HEK293 (cell line): ENCODE measurements at regions not wholly inside any gene's neighbourhood (a gene's known extent, or its start where the extent isn't known, plus 50 kb on each side); places are given as distances from the start of the nearest gene placed in this dataset.

Experiments used
- CTCF ChIA-PET: fragments of 350-600 bp; formaldehyde crosslinking; extraction: SDS; loops from one replicate; lab custom pipeline; 2021; ENCODE audit warnings: antibody characterized with exemption; lab: Yijun Ruan, JAX
- POLR2A ChIA-PET: fragments of 300-600 bp; formaldehyde crosslinking; extraction: SDS; loops from one replicate; lab custom pipeline; 2020; ENCODE audit warnings: antibody characterized with exemption, inconsistent platforms; lab: Yijun Ruan, JAX
- H3K27ac ChIP-seq: fragments of 200-500 bp; sonication (Bioruptor generic); 2 replicates; pipeline ENCODE4 v1.5.1; 2014; ENCODE audit warnings: low read depth, low read length, control low read depth, inconsistent platforms; ENCODE audit errors: extremely low read depth
- H3K36me3 ChIP-seq, 2 experiments: fragments of 200-500 bp in 1 of 2; sonication (Bioruptor generic) in 1 of 2; 1 replicate in 1 of 2; 2 replicates in 1 of 2; pipeline ENCODE4 v1.5.1; 2014 to 2017; ENCODE audit warnings: inconsistent platforms in 2 of 2, low read length in 2 of 2; ENCODE audit not compliant: control insufficient read depth in 2 of 2, insufficient read depth in 1 of 2
- H3K4me1 ChIP-seq: fragments of 200-500 bp; sonication (Bioruptor generic); 2 replicates; pipeline ENCODE4 v1.5.1; 2014; ENCODE audit warnings: mild to moderate bottlenecking, low read length, inconsistent platforms; ENCODE audit not compliant: control insufficient read depth, insufficient read depth
- H3K4me3 ChIP-seq: 2 replicates; pipeline ENCODE4 v1.5.1; 2011; ENCODE audit warnings: low read depth, mild to moderate bottlenecking, control low read depth, low read length, moderate library complexity
- H3K9me3 ChIP-seq: fragments of 200-500 bp; sonication (Bioruptor generic); 2 replicates; pipeline ENCODE4 v1.5.1; 2014; ENCODE audit warnings: low read depth, low read length, inconsistent platforms; ENCODE audit not compliant: control insufficient read depth, insufficient read depth
- FEZF1 ChIP-seq: fragments of 450-650 bp; formaldehyde crosslinking; IDR thresholded peaks from 2 replicates; pipeline ENCODE4 v1.5.1; 2016; ENCODE audit warnings: missing biosample characterization, missing genetic modification characterization
- KLF8 ChIP-seq: fragments of 450-650 bp; formaldehyde crosslinking; IDR thresholded peaks from 2 replicates; pipeline ENCODE4 v1.5.1; 2016; ENCODE audit warnings: missing biosample characterization, missing genetic modification characterization
- PRDM6 ChIP-seq: fragments of 450-650 bp; formaldehyde crosslinking; IDR thresholded peaks from 2 replicates; pipeline ENCODE4 v1.5.1; 2017; ENCODE audit warnings: missing biosample characterization, missing genetic modification characterization
- TSHZ1 ChIP-seq: fragments of 450-650 bp; formaldehyde crosslinking; IDR thresholded peaks from 2 replicates; pipeline ENCODE4 v1.5.1; 2016; ENCODE audit warnings: missing biosample characterization, missing genetic modification characterization, borderline replicate concordance
- ZEB2 ChIP-seq: fragments of 450-650 bp; formaldehyde crosslinking; IDR thresholded peaks from 2 replicates; pipeline ENCODE4 v1.5.1; 2016; ENCODE audit warnings: missing biosample characterization, missing genetic modification characterization
- ZFP3 ChIP-seq: fragments of 450-650 bp; formaldehyde crosslinking; IDR thresholded peaks from 2 replicates; pipeline ENCODE4 v1.5.1; 2016; ENCODE audit warnings: low read depth, missing biosample characterization, missing genetic modification characterization
- ZNF121 ChIP-seq: fragments of 450-650 bp; formaldehyde crosslinking; IDR thresholded peaks from 2 replicates; pipeline ENCODE4 v1.5.1; 2016; ENCODE audit warnings: missing biosample characterization, missing genetic modification characterization
- ZNF266 ChIP-seq: fragments of 450-650 bp; formaldehyde crosslinking; IDR thresholded peaks from 2 replicates; pipeline ENCODE4 v1.5.1; 2016; ENCODE audit warnings: missing biosample characterization, missing genetic modification characterization, low read depth
- ZNF302 ChIP-seq: fragments of 450-650 bp; formaldehyde crosslinking; IDR thresholded peaks from 2 replicates; pipeline ENCODE4 v1.5.1; 2016; ENCODE audit warnings: missing biosample characterization, missing genetic modification characterization, low read depth
- ZNF404 ChIP-seq: fragments of 450-650 bp; formaldehyde crosslinking; IDR thresholded peaks from 2 replicates; pipeline ENCODE4 v1.5.1; 2017; ENCODE audit warnings: missing biosample characterization, missing genetic modification characterization
- ZNF416 ChIP-seq: fragments of 450-650 bp; formaldehyde crosslinking; IDR thresholded peaks from 2 replicates; pipeline ENCODE4 v1.5.1; 2016; ENCODE audit warnings: missing biosample characterization, missing genetic modification characterization
- ZNF48 ChIP-seq: fragments of 450-650 bp; formaldehyde crosslinking; IDR thresholded peaks from 2 replicates; pipeline ENCODE4 v1.5.1; 2016; ENCODE audit warnings: missing biosample characterization, missing genetic modification characterization
- ZNF544 ChIP-seq: fragments of 450-650 bp; formaldehyde crosslinking; IDR thresholded peaks from 2 replicates; pipeline ENCODE4 v1.5.0; 2017; ENCODE audit warnings: missing biosample characterization, missing genetic modification characterization
- ZNF639 ChIP-seq: fragments of 450-650 bp; formaldehyde crosslinking; IDR thresholded peaks from 2 replicates; pipeline ENCODE4 v1.5.1; 2016; ENCODE audit warnings: missing biosample characterization, missing genetic modification characterization
- ZNF660 ChIP-seq: fragments of 450-650 bp; IDR thresholded peaks from 2 replicates; pipeline ENCODE4 v1.5.1; 2018; ENCODE audit warnings: missing biosample characterization, mild to moderate bottlenecking, missing genetic modification characterization
- ZNF670 ChIP-seq: fragments of 450-650 bp; formaldehyde crosslinking; IDR thresholded peaks from 2 replicates; pipeline ENCODE4 v1.5.1; 2016; ENCODE audit warnings: missing biosample characterization, missing genetic modification characterization, low read depth
- ZSCAN18 ChIP-seq: fragments of 450-650 bp; formaldehyde crosslinking; IDR thresholded peaks from 2 replicates; pipeline ENCODE4 v1.5.1; 2016; ENCODE audit warnings: missing biosample characterization, missing genetic modification characterization
- TF ChIP-seq, protein P1 (sequence below): fragments of 450-650 bp; formaldehyde crosslinking; IDR thresholded peaks from 2 replicates; pipeline ENCODE4 v1.5.1; 2016; ENCODE audit warnings: missing biosample characterization, missing genetic modification characterization
- TF ChIP-seq, protein P2 (sequence below): fragments of 450-650 bp; formaldehyde crosslinking; IDR thresholded peaks from 2 replicates; pipeline ENCODE4 v1.5.1; 2016; ENCODE audit warnings: missing biosample characterization, missing genetic modification characterization

- Histone ChIP-seq H3K9me3 (no peaks in the 10 kb centered on the region), H3K27ac (no peak overlapping the region), H3K4me3 (no peak overlapping the region), H3K36me3 (no peaks in the 10 kb centered on the region), H3K4me1 (no peaks in the 10 kb centered on the region)
- ChIA-PET POLR2A (no interaction called here), CTCF (no interaction called here)
- TF ChIP-seq ZNF121 (no peak), ZNF404 (tag by site-specific recombination) (no peak), KLF8 (no peak), ZNF266 (tag by site-specific recombination) (no peak), ZNF302 (tag by site-specific recombination) (no peak)
These were observed 1498.5 kb upstream of the PRMT6 start for GRCh38 chr1:105558023-105558422.

- Histone ChIP-seq H3K4me1 (no peaks in the 10 kb centered on the region), H3K4me3 (no peak overlapping the region), H3K9me3 (no peaks in the 10 kb centered on the region), H3K36me3 (no peaks in the 10 kb centered on the region), H3K27ac (no peak overlapping the region)
- CTCF ChIA-PET = no interaction called here
- POLR2A ChIA-PET = no interaction called here
- TF ChIP-seq TSHZ1 (tag by site-specific recombination) (no peak), PRDM6 (tag by site-specific recombination) (no peak), ZFP3 (no peak), FEZF1 (no peak), ZNF660 (no peak), ZNF48 (tag by site-specific recombination) (no peak), ZNF670 (no peak), ZNF544 (tag by site-specific recombination) (no peak), ZSCAN18 (tag by site-specific recombination) (no peak), ZNF639 (tag by site-specific recombination) (no peak), ZNF416 (tag by site-specific recombination) (no peak), ZEB2 (no peak)
- TF ChIP-seq, protein P1, sequence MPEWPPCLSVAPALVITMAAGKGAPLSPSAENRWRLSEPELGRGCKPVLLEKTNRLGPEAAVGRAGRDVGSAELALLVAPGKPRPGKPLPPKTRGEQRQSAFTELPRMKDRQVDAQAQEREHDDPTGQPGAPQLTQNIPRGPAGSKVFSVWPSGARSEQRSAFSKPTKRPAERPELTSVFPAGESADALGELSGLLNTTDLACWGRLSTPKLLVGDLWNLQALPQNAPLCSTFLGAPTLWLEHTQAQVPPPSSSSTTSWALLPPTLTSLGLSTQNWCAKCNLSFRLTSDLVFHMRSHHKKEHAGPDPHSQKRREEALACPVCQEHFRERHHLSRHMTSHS (tag by site-specific recombination) = no peak
- TF ChIP-seq, protein P2, sequence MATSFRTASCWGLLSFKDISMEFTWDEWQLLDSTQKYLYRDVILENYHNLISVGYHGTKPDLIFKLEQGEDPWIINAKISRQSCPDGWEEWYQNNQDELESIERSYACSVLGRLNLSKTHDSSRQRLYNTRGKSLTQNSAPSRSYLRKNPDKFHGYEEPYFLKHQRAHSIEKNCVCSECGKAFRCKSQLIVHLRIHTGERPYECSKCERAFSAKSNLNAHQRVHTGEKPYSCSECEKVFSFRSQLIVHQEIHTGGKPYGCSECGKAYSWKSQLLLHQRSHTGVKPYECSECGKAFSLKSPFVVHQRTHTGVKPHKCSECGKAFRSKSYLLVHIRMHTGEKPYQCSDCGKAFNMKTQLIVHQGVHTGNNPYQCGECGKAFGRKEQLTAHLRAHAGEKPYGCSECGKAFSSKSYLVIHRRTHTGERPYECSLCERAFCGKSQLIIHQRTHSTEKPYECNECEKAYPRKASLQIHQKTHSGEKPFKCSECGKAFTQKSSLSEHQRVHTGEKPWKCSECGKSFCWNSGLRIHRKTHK = no peak
These were observed 1491.5 kb upstream of the PRMT6 start for GRCh38 chr1:105565006-105565405.
